ENCODE measurements at regions not wholly inside any gene's neighbourhood (a gene's known extent, or its start where the extent isn't known, plus 50 kb on each side); places are given as distances from the start of the nearest gene placed in this dataset.

- ATAC-seq, result no peak
- ChIA-PET CTCF (no interaction called here), POLR2A (no interaction called here)
- Mint-ChIP-seq H3K4me3 (no peak overlapping the region), H3K36me3 (peaks cover 7% of the 10 kb centered on the region), H3K27ac (no peak overlapping the region), H3K9me3 (peaks cover 10% of the 10 kb centered on the region), H3K4me1 (no peaks in the 10 kb centered on the region), H3K27me3 (ENCODE audit: low read depth) (no peaks in the 10 kb centered on the region)
- no peak for DNase-seq (ENCODE audit: low spot score)
- no peak for TF ChIP-seq FOXP1 (CRISPR knock-in tag; IDR thresholded peaks at IDR 0.05; ENCODE audit: borderline replicate concordance)
- TF ChIP-seq ZNF263 (CRISPR knock-in tag; IDR thresholded peaks at IDR 0.05; ENCODE audit: low read depth), result no peak
- TF ChIP-seq PRRX2 (CRISPR knock-in tag; IDR thresholded peaks at IDR 0.05), result no peak
- TF ChIP-seq STAT6 (CRISPR knock-in tag; conservative IDR thresholded peaks at IDR 0.05; ENCODE audit: low read depth), result no peak
- no peak for TF ChIP-seq GTF2I (CRISPR knock-in tag; conservative IDR thresholded peaks at IDR 0.05)
- TF ChIP-seq ATF3 (CRISPR knock-in tag; conservative IDR thresholded peaks at IDR 0.05), result no peak
- no peak for TF ChIP-seq ETV6 (CRISPR knock-in tag; IDR thresholded peaks at IDR 0.05)
- no peak for TF ChIP-seq FOXK1 (CRISPR knock-in tag; IDR thresholded peaks at IDR 0.05)
- TF ChIP-seq FOXP4 (CRISPR knock-in tag; IDR thresholded peaks at IDR 0.05), result no peak
- TF ChIP-seq ZMAT4 (CRISPR knock-in tag; IDR thresholded peaks at IDR 0.05), result no peak
- TF ChIP-seq SOX15 (CRISPR knock-in tag; IDR thresholded peaks at IDR 0.05), result no peak
- no peak for TF ChIP-seq PRDM15 (CRISPR knock-in tag; IDR thresholded peaks at IDR 0.05)
- TF ChIP-seq SMAD3 (CRISPR knock-in tag; IDR thresholded peaks at IDR 0.05; ENCODE audit: borderline replicate concordance), result no peak
- TF ChIP-seq MAX (CRISPR knock-in tag; IDR thresholded peaks at IDR 0.05), result no peak
- TF ChIP-seq NR3C1 (CRISPR knock-in tag; conservative IDR thresholded peaks at IDR 0.05; ENCODE audit: low read depth), result no peak
Measured at GRCh38 chr18:44309185-44309584, 371.5 kb upstream of the SETBP1 start.

- ATAC-seq (peak; percentile 52), DNase-seq (ENCODE audit: low spot score) (peak; percentile 45)
- Mint-ChIP-seq H3K36me3 (no peaks in the 10 kb centered on the region), H3K9me3 (peaks cover 10% of the 10 kb centered on the region), H3K27me3 (ENCODE audit: low read depth) (no peaks in the 10 kb centered on the region), H3K4me1 (no peaks in the 10 kb centered on the region), H3K4me3 (no peak overlapping the region), H3K27ac (no peak overlapping the region)
- CTCF ChIA-PET, result interaction anchor here (0.6 to 1.3 kb wide), 3 partner anchors 71 to 467 kb away, joined by 3 to 4 read pairs (median 3); no protein-coding TSS in a partner anchor
- POLR2A ChIA-PET, result no interaction called here
- TF ChIP-seq GRHL2 (CRISPR knock-in tag; IDR thresholded peaks at IDR 0.05; ENCODE audit: insufficient replicate concordance, severe bottlenecking) (no peak), E2F5 (CRISPR knock-in tag; IDR thresholded peaks at IDR 0.05) (no peak), E2F4 (CRISPR knock-in tag; IDR thresholded peaks at IDR 0.05; ENCODE audit: borderline replicate concordance, low read depth) (no peak), ZNF219 (CRISPR knock-in tag; IDR thresholded peaks at IDR 0.05; ENCODE audit: borderline replicate concordance) (no peak), OVOL2 (CRISPR knock-in tag; IDR thresholded peaks at IDR 0.05; ENCODE audit: borderline replicate concordance) (no peak), GTF2I (CRISPR knock-in tag; conservative IDR thresholded peaks at IDR 0.05) (no peak), RELA (CRISPR knock-in tag; IDR thresholded peaks at IDR 0.05; ENCODE audit: borderline replicate concordance) (no peak), KAT7 (CRISPR knock-in tag; IDR thresholded peaks at IDR 0.05; ENCODE audit: borderline replicate concordance) (no peak), CBFB (CRISPR knock-in tag; IDR thresholded peaks at IDR 0.05; ENCODE audit: low read depth) (no peak)
Measured at GRCh38 chr18:44320619-44321460, 359.8 kb upstream of the SETBP1 start.
